MCF 10A (cell line): ENCODE measurements at regions not wholly inside any gene's neighbourhood (a gene's known extent, or its start where the extent isn't known, plus 50 kb on each side); places are given as distances from the start of the nearest gene placed in this dataset.
A peak's percentile ranks its signal among the peaks of the same experiment; 100 is the strongest.

Experiments used
- BruUV-seq: library from RNA; stranded (reverse); fragments of 400-500 nt; replicated peaks from 2 replicates; lab custom pipeline; 2021; lab: Mats Ljungman, UMichigan
- CTCF ChIA-PET: fragments of 300-600 bp; sonication (Branson Sonifier 250); formaldehyde crosslinking; extraction: SDS; loops from one replicate; lab custom pipeline; 2021; ENCODE audit warnings: antibody characterized with exemption, inconsistent platforms; lab: Yijun Ruan, JAX
- POLR2A ChIA-PET: fragments of 300-600, 350-650 bp; sonication (Branson Sonifier 250); formaldehyde crosslinking; extraction: SDS; loops from one replicate; lab custom pipeline; 2020; ENCODE audit warnings: antibody characterized with exemption, inconsistent platforms; lab: Yijun Ruan, JAX
- DNase-seq: peaks from one replicate; pipeline ENCODE4 v3.0.0-alpha.2; 2018; ENCODE audit not compliant: unreplicated experiment
- H3K27ac Mint-ChIP-seq: one replicate; pipeline ENCODE4 v1.8.0; 2022; ENCODE audit warnings: mild to moderate bottlenecking, low read depth, mixed read lengths; ENCODE audit not compliant: unreplicated experiment
- H3K27me3 Mint-ChIP-seq: one replicate; pipeline ENCODE4 v1.8.0; 2022; ENCODE audit warnings: mixed read lengths; ENCODE audit not compliant: insufficient read depth, unreplicated experiment
- H3K36me3 Mint-ChIP-seq: one replicate; pipeline ENCODE4 v1.8.0; 2022; ENCODE audit warnings: mild to moderate bottlenecking, moderate library complexity, mixed read lengths; ENCODE audit not compliant: insufficient read depth, unreplicated experiment
- H3K4me1 Mint-ChIP-seq: one replicate; pipeline ENCODE4 v1.8.0; 2022; ENCODE audit warnings: mixed read lengths; ENCODE audit not compliant: insufficient read depth, unreplicated experiment
- H3K4me3 Mint-ChIP-seq: one replicate; pipeline ENCODE4 v1.8.0; 2022; ENCODE audit warnings: mild to moderate bottlenecking, moderate library complexity, mixed read lengths; ENCODE audit not compliant: unreplicated experiment
- H3K9me3 Mint-ChIP-seq: one replicate; pipeline ENCODE4 v1.8.0; 2022; ENCODE audit warnings: mixed read lengths; ENCODE audit not compliant: unreplicated experiment
- CTCF ChIP-seq: fragments of 200-600 bp; IDR thresholded peaks from one replicate; pipeline ENCODE4 v1.8.0; 2022; ENCODE audit warnings: antibody characterized with exemption, mild to moderate bottlenecking; ENCODE audit not compliant: unreplicated experiment
- intact Hi-C: fragments of 100-400 bp; cut with micrococcal nuclease; formaldehyde crosslinking; loops from 2 replicates; pipeline ENCODE4 v1.14.1; 2022

DNA sequence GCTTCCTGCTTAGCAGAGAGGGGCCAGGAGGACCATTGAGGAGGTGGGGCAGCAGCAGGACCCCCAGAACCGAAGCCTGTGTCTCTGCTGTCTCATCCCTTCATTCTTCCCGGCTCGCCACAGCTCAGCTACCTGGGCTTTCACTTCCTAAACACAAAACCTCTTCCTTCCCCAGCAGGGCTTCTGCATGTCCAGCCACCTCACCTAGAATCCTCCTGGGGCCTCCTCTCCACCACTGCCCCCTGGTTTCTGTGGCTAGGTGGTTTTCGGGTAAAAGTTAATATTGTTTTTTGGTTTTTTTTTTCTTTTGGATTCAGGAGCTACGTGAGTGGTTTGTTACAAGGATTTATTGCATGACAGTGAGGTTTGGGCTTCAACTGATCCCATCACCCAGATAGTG, 61.8 kb upstream of the PABPC3 start:
- Mint-ChIP-seq H3K27me3 (peaks cover 12% of the 10 kb centered on the region), H3K27ac (no peak overlapping the region)

GRCh38 chr13:25037057-25037813, 58.7 kb upstream of the PABPC3 start:
- DNase-seq: peak; percentile 79
- H3K4me1 Mint-ChIP-seq: peaks cover 5% of the 10 kb centered on the region
- BruUV-seq: no TSS peak

More for the DNA sequence above, 61.8 kb upstream of the PABPC3 start:
- Mint-ChIP-seq H3K9me3 (no peaks in the 10 kb centered on the region), H3K4me1 (peaks cover 5% of the 10 kb centered on the region), H3K4me3 (no peak overlapping the region), H3K36me3 (no peaks in the 10 kb centered on the region)
- no peak for DNase-seq
- TF ChIP-seq CTCF: no peak
- POLR2A ChIA-PET: no interaction called here
- CTCF ChIA-PET: interaction anchor here (0.6 to 1.8 kb wide), 8 partner anchors 25 to 1919 kb away, joined by 3 to 13 read pairs (median 4); no protein-coding TSS in a partner anchor
- no TSS peak for BruUV-seq
- intact Hi-C loops: no loop called here

GRCh38 chr13:25042151-25042865, 53.6 kb upstream of the PABPC3 start:
- BruUV-seq: no TSS peak
- Mint-ChIP-seq H3K27me3 (peaks cover 73% of the 10 kb centered on the region), H3K36me3 (no peaks in the 10 kb centered on the region), H3K9me3 (no peaks in the 10 kb centered on the region), H3K4me1 (peaks cover under 1% of the 10 kb centered on the region), H3K27ac (no peak overlapping the region), H3K4me3 (no peak overlapping the region)
- no peak for DNase-seq
- intact Hi-C loops: no loop called here
- TF ChIP-seq CTCF: no peak
- ChIA-PET POLR2A (interaction anchor here (0.8 kb wide), 1 partner anchor 8 kb away, joined by 3 read pairs; no protein-coding TSS in a partner anchor), CTCF (interaction anchor here (0.6 to 1.5 kb wide), 2 partner anchors 47 to 538 kb away, joined by 3 to 5 read pairs; no protein-coding TSS in a partner anchor)

More at GRCh38 chr13:25037057-25037813, 58.7 kb upstream of the PABPC3 start:
- ChIA-PET POLR2A (no interaction called here), CTCF (interaction anchor here (0.6 to 1.7 kb wide), 13 partner anchors 9 to 976 kb away, joined by 3 to 18 read pairs (median 3); no protein-coding TSS in a partner anchor)
- Mint-ChIP-seq H3K9me3 (no peaks in the 10 kb centered on the region), H3K27me3 (peaks cover 32% of the 10 kb centered on the region), H3K36me3 (no peaks in the 10 kb centered on the region), H3K27ac (peak overlapping the region; percentile 16), H3K4me3 (no peak overlapping the region)
- intact Hi-C loops: loop anchor here (1.0 kb wide), 2 partner anchors 32 to 77 kb away; no protein-coding TSS in a partner anchor
- TF ChIP-seq CTCF: peak; percentile 72

DNA sequence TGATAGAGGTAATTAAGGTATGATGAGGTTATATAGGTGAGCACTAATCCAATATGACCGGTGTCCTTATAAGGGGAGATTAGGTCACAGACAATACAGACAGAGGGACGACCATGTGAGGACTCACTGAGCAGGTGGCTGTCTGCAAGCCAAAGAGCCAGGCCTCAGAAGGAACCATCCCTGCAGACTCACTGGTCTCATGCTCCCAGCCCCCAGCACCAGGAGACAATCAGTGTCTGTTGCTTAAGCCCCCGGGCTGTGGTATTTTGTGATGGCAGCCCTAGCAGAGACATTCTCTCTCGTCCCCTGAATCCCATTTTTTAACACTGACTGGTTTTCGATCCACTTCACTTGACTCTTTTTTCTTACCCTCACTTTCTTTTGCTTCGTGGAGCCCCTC, 51.9 kb upstream of the PABPC3 start:
- POLR2A ChIA-PET: no interaction called here
- CTCF ChIA-PET: interaction anchor here (0.6 to 0.9 kb wide), 2 partner anchors 48 to 82 kb away, joined by 3 read pairs; no protein-coding TSS in a partner anchor
- Mint-ChIP-seq H3K27me3 (peaks cover 84% of the 10 kb centered on the region), H3K27ac (no peak overlapping the region), H3K4me1 (no peaks in the 10 kb centered on the region), H3K9me3 (no peaks in the 10 kb centered on the region), H3K36me3 (no peaks in the 10 kb centered on the region), H3K4me3 (no peak overlapping the region)
- DNase-seq: no peak
- intact Hi-C loops: no loop called here
- no TSS peak for BruUV-seq
- no peak for TF ChIP-seq CTCF
